IPS DF 4.7 (cell line): ENCODE measurements at regions not wholly inside any gene's neighbourhood (a gene's known extent, or its start where the extent isn't known, plus 50 kb on each side); places are given as distances from the start of the nearest gene placed in this dataset.
"Not testable (repeated sequence)": the region's sequence is repeated elsewhere in the genome, so short reads cannot be mapped to it uniquely, and the experiment has no call there.

Source experiments
- DNase-seq: peaks from one replicate; pipeline ENCODE4 v3.0.0-alpha.2; 2013; ENCODE audit warnings: low spot score; ENCODE audit errors: extremely low read depth

- no peak for DNase-seq
Measured at GRCh38 chr10:29882766-29883165, 176.6 kb downstream of the JCAD start.

- no peak for DNase-seq
Measured at GRCh38 chr10:29881811-29882210, 177.6 kb downstream of the JCAD start.

GRCh38 chr10:29881336-29881771 is 178.0 kb downstream of the JCAD start:
- no peak for DNase-seq

GRCh38 chr10:29880856-29881255 is 178.5 kb downstream of the JCAD start:
- no peak for DNase-seq

GRCh38 chr10:29879862-29880261 is 179.5 kb downstream of the JCAD start:
- no peak for DNase-seq

- no peak for DNase-seq
Measured at GRCh38 chr10:29878492-29878891, 180.9 kb downstream of the JCAD start.

GRCh38 chr10:29877793-29878491 is 181.4 kb downstream of the JCAD start:
- no peak for DNase-seq

- no peak for DNase-seq
Measured at GRCh38 chr10:29876008-29876555, 183.3 kb downstream of the JCAD start.

- DNase-seq: no peak
Measured at GRCh38 chr10:29874606-29875269, 184.6 kb downstream of the JCAD start.

- no peak for DNase-seq
Measured at GRCh38 chr10:29873941-29874484, 185.4 kb downstream of the JCAD start.

GRCh38 chr10:29870522-29871044 is 188.8 kb downstream of the JCAD start:
- no peak for DNase-seq

GRCh38 chr10:29869593-29869992 is 189.8 kb downstream of the JCAD start:
- no peak for DNase-seq

- DNase-seq: no peak
Measured at GRCh38 chr10:29866356-29866755, 193.0 kb downstream of the JCAD start.

- no peak for DNase-seq
Measured at GRCh38 chr10:29865700-29866355, 193.6 kb downstream of the JCAD start.

- DNase-seq: no peak
Measured at GRCh38 chr10:29862923-29863614, 196.3 kb downstream of the JCAD start.

- DNase-seq: no peak
Measured at GRCh38 chr10:29861811-29862505, 197.4 kb downstream of the JCAD start.

GRCh38 chr10:29861231-29861630 is 198.2 kb downstream of the JCAD start:
- DNase-seq: not testable (repeated sequence)

GRCh38 chr10:29860166-29860565 is 199.2 kb downstream of the JCAD start:
- no peak for DNase-seq

GRCh38 chr10:29859521-29860130 is 199.8 kb downstream of the JCAD start:
- DNase-seq: no peak

GRCh38 chr10:29858702-29859267 is 200.6 kb downstream of the JCAD start:
- no peak for DNase-seq
